OCI-LY7 (cell line): ENCODE measurements at regions not wholly inside any gene's neighbourhood (a gene's known extent, or its start where the extent isn't known, plus 50 kb on each side); places are given as distances from the start of the nearest gene placed in this dataset.

ENCODE experiments used
- CTCF ChIP-seq: fragments of 200-600 bp; sonication (generic); conservative IDR thresholded peaks from 2 replicates; pipeline ENCODE4 v1.5.1; 2014; ENCODE audit warnings: mild to moderate bottlenecking, antibody characterized with exemption, low read length, moderate library complexity, mixed read lengths
- EZH2phosphoT487 ChIP-seq: fragments of 200-600 bp; sonication (generic); IDR thresholded peaks from 2 replicates; pipeline ENCODE4 v1.6.1; 2018; ENCODE audit warnings: low read depth, borderline replicate concordance, mild to moderate bottlenecking, mixed run types, antibody characterized with exemption, low read length, moderate library complexity, mixed read lengths

- TF ChIP-seq CTCF (no peak), EZH2phosphoT487 (no peak)
These were observed 1498.7 kb downstream of the TBC1D22A start for GRCh38 chr22:48261048-48261621.
